ENCODE measurements at regions not wholly inside any gene's neighbourhood (a gene's known extent, or its start where the extent isn't known, plus 50 kb on each side); places are given as distances from the start of the nearest gene placed in this dataset.

DNA sequence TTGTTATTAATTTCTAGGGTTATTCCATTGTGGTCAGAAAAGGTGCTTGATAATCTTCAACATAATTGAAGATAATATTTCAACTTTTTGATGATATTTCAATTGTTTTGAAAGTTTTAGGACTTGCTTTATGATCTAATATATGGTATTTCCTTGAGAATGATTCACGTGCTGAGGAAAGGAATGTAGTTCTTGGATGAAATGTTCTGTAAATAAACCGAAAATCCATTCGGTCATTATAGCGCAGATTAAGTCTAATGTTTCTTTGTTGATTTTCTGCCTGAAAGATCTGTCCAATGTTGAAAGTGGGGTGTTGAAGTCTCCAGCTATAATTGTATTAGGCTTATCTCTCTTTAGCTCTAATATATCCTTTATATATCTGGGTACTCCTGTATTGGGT is 617.5 kb upstream of the NECTIN3 start:
- H3K27ac ChIP-seq: no peak overlapping the region
- no peak for DNase-seq (ENCODE audit: low spot score)
- TF ChIP-seq, protein P1, sequence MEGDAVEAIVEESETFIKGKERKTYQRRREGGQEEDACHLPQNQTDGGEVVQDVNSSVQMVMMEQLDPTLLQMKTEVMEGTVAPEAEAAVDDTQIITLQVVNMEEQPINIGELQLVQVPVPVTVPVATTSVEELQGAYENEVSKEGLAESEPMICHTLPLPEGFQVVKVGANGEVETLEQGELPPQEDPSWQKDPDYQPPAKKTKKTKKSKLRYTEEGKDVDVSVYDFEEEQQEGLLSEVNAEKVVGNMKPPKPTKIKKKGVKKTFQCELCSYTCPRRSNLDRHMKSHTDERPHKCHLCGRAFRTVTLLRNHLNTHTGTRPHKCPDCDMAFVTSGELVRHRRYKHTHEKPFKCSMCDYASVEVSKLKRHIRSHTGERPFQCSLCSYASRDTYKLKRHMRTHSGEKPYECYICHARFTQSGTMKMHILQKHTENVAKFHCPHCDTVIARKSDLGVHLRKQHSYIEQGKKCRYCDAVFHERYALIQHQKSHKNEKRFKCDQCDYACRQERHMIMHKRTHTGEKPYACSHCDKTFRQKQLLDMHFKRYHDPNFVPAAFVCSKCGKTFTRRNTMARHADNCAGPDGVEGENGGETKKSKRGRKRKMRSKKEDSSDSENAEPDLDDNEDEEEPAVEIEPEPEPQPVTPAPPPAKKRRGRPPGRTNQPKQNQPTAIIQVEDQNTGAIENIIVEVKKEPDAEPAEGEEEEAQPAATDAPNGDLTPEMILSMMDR (IDR thresholded peaks at IDR 0.05): no peak
- H3K4me3 ChIP-seq: no peak overlapping the region

DNA sequence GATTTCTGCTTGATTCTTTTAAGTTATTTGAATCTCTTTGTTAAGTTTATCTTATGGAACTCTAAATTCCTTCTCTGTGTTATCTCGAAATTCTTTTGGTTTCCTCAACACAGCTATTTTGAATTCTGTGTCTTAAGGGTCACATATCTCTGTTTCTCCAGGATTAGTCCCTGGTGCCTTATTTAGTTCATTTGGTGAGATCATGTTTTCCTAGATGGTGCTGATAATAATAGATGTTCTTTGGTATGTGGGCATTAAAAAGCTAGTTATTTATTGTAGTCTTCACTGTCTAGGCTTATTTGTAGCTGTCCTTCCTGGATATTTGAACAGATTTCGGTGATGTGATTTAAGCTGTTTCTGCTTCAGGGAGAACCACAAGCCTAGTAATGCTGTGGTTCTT is 615.6 kb upstream of the NECTIN3 start:
- Histone ChIP-seq H3K27ac (no peak overlapping the region), H3K4me3 (no peak overlapping the region)
- TF ChIP-seq, protein P1 (IDR thresholded peaks at IDR 0.05): no peak
- no peak for DNase-seq (ENCODE audit: low spot score)

DNA sequence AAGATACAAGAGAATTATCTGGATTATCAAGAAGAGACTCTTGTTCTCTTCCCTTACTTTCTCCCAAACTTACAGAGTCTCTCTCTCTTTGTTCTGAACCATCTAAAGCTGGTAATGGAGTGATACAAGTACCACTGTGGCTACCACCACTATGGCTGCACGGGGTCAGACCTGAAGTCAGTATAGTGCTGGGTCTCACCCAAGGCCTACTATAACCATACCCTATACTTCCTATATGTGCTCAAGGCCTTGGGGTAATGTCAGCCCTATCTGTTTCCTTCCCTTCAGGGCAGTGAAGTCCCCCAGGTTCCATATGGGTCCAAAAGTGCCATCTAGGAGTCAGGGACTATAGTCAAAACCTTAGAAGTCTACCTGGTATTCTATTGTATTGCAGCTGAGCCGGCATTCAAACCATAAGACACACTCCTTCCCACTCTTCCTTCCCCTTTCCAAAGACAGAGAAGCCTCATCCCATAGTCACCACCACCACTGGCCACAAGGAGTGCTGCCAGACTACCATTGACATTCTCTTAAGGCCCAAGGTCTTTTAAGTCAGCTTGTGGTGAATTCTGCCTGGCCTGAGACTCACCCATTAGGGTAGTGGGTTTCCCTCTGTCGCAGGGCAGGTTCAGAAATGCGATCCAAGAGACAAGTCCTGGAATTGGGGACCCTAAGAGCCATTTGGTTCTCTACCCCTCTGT is 615.0 kb upstream of the NECTIN3 start:
- no peak overlapping the region for H3K27ac ChIP-seq
- no peak for DNase-seq (ENCODE audit: low spot score)
- TF ChIP-seq, protein P1 (IDR thresholded peaks at IDR 0.05): no peak
- H3K4me3 ChIP-seq: no peak overlapping the region

DNA sequence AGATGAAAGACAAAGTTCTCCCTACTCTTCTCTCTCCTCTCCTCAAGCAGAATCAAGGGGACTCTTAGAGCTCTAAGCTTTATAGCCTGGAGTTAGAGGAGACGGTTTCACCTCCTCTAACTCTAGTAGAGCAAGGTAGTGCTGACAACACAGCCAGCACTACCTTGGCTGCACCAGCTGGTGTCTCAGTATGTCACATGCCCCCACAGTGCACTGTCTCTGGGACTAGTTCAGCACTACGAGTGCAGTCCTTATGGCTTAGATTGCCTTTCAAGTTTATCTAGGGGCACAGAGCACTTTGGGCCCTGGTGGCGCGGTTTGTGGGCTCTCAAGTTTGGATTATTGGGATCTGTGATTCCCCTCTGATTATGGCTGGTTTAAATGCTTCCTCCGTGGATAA is 614.1 kb upstream of the NECTIN3 start:
- TF ChIP-seq, protein P1 (IDR thresholded peaks at IDR 0.05): no peak
- Histone ChIP-seq H3K4me3 (no peak overlapping the region), H3K27ac (no peak overlapping the region)
- DNase-seq (ENCODE audit: low spot score): no peak

DNA sequence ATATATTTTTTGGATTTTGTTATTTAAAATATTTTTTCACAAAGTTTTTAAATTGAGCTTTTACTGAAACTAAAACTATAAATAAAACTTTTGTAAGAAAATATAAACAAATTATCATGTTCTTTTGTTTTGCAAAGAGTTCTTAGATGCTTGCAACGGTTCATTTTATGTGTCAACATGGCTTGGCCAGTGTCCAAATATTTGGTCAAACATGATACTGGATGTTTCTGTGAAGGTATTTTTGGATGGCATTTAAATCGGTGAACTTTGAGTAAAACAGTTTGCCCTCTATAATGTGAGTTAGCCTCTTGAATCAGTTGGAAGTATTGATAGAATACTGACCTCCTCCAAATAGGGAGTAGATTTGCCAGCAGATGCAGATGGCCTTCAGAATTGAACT is 612.6 kb upstream of the NECTIN3 start:
- no peak overlapping the region for H3K4me3 ChIP-seq
- H3K27ac ChIP-seq: no peak overlapping the region
- TF ChIP-seq, protein P1 (IDR thresholded peaks at IDR 0.05): no peak
- no peak for DNase-seq (ENCODE audit: low spot score)

DNA sequence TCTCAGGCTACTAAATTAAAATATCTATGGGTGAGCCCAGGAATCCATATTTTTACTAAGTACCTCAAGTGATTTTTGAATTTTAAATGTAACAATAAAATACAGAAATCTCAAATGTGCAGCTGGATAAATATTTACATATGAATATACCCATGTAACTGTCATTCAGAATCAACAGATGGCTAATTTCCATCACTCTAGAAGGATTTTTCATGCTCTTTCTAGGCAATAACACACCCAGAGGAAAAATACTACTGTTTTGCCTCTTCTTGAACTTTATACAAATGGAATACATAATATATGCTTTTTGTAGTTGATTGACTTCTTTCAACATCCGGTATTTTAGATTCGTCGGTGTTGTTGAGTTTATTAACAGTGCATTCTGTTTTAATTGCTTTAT is 601.3 kb upstream of the NECTIN3 start:
- DNase-seq (ENCODE audit: low spot score): no peak
- Histone ChIP-seq H3K4me3 (no peak overlapping the region), H3K27ac (no peak overlapping the region)
- TF ChIP-seq, protein P1 (IDR thresholded peaks at IDR 0.05): no peak

DNA sequence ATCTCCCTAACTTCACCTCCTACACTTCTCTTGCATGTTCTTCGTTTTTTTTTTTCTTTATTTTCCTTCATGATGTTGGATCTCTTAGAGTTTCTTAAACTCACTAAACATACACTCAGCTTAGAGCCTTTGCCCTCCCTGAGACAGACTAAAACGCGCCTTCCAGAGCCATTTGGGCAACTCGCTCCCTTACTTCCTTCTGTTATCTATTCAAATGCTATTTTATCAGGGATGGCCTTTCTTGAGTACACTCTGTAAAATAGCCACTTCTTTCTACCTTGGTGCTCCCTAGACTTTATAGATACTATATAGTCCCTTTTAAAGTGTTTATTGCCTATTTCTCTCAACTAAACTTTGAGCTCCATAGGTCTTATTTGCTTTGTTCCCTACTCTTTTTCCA is 598.2 kb upstream of the NECTIN3 start:
- no peak overlapping the region for H3K4me3 ChIP-seq
- TF ChIP-seq, protein P1 (IDR thresholded peaks at IDR 0.05): no peak
- no peak for DNase-seq (ENCODE audit: low spot score)
- no peak overlapping the region for H3K27ac ChIP-seq
